Stomach (tissue), 4 donors: ENCODE measurements at regions not wholly inside any gene's neighbourhood (a gene's known extent, or its start where the extent isn't known, plus 50 kb on each side); places are given as distances from the start of the nearest gene placed in this dataset.

Experiments used
- POLR2AphosphoS5 ChIP-seq, 3 donors: sonication (generic); formaldehyde crosslinking; IDR thresholded peaks; one replicate each; pipeline ENCODE4 v1.6.1; 2016; ENCODE audit warnings: antibody characterized with exemption in 3 of 3
- TF ChIP-seq, protein P1 (sequence below), 7 experiments: fragments of 450-650 bp in 4 of 7; fragments of 200-600 bp in 3 of 7; sonication (generic) in 3 of 7; IDR thresholded peaks; one replicate each; pipeline ENCODE4 v1.5.1; 2016 to 2019; ENCODE audit warnings: antibody characterized with exemption in 7 of 7, control low read depth in 2 of 7, mild to moderate bottlenecking in 1 of 7

GRCh38 chr10:3848005-3848774 is 63.2 kb upstream of the KLF6 start:
- TF ChIP-seq, protein P1, sequence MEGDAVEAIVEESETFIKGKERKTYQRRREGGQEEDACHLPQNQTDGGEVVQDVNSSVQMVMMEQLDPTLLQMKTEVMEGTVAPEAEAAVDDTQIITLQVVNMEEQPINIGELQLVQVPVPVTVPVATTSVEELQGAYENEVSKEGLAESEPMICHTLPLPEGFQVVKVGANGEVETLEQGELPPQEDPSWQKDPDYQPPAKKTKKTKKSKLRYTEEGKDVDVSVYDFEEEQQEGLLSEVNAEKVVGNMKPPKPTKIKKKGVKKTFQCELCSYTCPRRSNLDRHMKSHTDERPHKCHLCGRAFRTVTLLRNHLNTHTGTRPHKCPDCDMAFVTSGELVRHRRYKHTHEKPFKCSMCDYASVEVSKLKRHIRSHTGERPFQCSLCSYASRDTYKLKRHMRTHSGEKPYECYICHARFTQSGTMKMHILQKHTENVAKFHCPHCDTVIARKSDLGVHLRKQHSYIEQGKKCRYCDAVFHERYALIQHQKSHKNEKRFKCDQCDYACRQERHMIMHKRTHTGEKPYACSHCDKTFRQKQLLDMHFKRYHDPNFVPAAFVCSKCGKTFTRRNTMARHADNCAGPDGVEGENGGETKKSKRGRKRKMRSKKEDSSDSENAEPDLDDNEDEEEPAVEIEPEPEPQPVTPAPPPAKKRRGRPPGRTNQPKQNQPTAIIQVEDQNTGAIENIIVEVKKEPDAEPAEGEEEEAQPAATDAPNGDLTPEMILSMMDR (IDR thresholded peaks at IDR 0.05): no peak
- peak in 1 of 3 donors; percentile 10 for TF ChIP-seq POLR2AphosphoS5 (IDR thresholded peaks at IDR 0.05)
